ENCODE measurements at regions not wholly inside any gene's neighbourhood (a gene's known extent, or its start where the extent isn't known, plus 50 kb on each side); places are given as distances from the start of the nearest gene placed in this dataset.

DNA sequence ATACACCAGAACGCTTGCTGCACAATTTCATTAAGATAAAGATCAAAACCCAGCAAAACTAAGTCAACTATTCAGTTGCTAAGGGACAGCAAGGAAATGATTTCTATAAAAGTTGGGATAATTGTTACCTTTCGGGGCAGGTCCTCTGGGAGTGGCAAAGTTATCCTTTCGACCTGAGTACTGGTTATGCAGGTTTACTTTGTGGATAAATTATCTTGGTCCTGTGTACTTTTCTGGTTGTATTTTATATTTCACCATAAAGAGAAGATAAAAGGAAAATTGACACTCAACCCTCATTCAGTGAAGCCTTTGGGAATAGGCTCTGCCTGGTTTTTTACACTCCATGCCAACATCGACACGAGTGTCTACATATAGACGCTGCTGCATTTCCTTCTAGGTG lies 146.5 kb downstream of the SYK start:
- DNase-seq (ENCODE audit: low read depth, low spot score) = no peak

DNA sequence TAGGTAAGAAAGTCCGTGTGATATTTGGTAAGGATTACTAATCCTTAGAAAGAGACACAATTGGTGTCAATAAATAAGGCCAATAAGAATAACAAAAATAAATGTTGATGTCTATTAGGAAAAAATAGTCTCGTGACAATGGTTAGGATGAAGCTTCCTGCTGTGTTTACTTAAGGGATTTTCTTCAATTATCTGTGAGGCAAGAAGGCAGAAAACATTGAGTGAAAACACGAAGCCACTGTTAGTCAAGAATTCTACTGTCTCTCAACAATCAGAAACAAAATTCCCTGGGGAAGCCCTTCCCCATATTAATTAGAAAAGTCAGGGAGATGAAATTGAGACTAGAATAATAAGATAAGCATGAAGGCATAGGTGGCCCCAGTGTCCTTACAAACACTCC lies 149.0 kb downstream of the SYK start:
- no peak for DNase-seq (ENCODE audit: low read depth, low spot score)

DNA sequence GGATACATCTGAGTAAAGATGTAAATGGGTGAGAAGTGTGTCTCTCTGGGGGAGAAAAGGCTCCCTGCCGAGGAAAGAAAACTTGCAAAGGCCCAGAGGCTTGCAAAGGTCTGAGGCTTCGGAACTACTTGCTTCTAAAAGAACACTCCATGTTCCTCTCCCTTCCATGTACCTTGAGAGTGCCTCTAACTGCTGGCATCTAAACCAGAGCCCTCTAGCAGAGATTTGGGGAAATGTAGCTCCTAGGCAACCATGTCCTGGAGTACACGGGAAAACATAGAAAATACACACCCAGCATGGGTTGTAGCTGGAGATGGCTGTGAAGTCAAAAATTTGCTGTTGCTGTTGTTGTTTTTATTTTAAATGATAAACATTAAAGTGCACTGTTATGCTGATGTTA lies 151.6 kb downstream of the SYK start:
- DNase-seq (ENCODE audit: low read depth, low spot score) = no peak

DNA sequence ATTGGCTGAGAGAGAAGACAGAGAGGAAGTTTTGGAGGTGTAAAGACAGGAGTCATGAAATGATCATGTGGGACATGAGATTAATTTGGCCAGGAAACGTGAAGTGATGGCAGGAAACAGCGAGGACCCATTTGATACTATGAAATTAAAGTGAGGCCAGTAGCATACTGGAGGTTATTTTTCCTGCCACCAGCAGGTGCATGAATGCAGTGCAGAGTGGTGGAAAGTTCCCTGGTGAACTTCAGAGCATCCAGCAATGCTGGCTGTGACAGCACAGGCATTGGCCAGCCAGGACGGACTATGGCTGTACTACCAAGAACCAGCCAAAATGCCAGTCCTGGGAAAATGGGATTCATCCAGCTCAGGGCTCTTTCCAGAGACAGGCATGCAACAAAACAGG lies 152.2 kb downstream of the SYK start:
- no peak for DNase-seq (ENCODE audit: low read depth, low spot score)

DNA sequence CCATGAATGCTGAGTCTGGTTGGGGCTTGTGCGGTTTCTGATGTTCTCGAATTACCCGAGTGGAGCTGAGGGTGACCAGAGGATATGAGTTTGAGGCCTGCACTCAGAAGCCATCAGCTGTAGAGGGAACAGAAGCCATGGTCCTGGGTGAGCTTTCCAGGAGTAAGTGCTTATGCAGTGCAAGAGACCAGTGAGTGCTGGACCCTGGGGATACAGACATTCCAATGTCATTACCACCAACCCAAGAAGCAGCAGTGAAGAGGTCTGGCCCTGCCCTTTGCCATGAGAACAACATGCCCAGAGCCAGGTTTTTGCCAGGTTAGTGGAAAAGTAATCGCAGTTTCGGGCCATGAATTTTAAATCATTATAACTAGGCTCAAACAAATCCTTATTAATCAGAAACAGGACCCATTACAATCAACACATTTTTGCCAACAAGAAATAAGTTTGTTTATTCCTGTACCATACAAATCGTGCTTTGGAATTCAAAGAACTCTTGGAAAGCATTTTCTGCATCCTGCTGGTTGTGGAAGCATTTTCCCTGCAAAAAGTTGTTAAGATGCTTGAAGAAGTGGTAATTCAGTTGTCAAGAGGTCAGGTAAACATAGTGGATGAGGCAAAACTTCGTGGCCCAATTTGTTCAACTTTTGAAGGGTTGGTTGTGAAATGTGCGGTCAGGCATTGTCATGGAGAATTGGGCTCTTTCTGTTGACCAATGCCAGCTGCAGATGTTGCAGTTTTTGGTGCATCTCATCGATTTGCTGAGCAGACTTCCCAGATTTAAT lies 154.6 kb downstream of the SYK start:
- DNase-seq (ENCODE audit: low read depth, low spot score) = no peak

DNA sequence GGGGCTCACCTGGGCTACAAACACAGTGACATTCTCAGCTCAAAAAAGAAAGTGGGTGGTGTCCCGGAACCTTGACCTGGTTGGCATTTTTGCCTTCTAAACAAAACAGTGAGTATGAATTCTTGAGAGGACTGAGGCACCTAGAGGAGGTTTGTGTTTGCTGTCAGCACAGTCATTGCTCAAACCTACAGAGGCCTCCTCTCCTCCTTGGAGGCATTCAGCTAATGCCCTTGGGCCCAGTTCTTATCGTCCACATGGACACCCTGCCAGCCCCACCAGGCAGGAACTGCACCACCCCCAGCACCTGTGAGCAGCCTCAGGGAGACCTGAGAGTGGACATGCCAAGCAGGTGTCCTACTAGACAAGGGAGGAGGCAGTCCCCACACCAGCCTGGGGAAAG lies 156.7 kb downstream of the SYK start:
- no peak for DNase-seq (ENCODE audit: low read depth, low spot score)

DNA sequence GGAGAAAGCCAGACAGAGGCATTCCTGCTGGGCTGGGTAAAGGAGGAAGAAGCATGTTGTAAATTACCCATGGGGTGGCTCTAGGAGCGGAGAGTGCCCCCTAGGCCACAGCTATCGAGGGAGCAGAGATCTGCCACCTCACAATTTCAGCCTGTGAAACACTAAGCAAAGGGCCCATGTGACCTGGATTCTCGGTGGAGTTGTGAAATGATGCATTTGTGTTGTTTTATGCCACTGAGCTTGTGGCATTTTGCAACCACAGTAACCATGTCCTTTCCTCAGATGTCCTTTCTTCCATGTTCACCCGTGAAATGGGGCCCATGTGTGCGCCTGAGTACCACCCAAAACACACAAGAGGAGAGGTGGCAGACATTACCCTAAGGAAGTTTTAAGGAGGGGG lies 159.3 kb downstream of the SYK start:
- no peak for DNase-seq (ENCODE audit: low read depth, low spot score)

DNA sequence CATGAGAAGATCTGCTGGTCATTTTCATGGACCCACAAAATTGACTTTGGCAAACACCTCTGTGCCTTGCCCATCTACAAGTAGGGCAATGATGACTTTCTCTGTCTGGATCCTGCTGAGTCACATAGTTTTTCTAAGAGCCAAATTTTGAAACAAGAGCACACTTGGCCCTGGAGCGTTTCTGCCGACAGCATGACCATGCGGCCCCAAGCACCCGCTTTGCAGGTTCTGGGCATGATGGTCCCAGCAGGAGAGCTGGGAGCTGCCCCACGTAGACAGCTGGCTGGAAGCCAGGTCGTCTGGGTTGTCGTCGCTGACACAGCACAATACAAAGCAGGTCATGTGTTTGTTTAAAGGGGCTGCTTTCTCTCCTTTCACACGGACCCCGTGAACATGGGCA lies 159.8 kb downstream of the SYK start:
- no peak for DNase-seq (ENCODE audit: low read depth, low spot score)

DNA sequence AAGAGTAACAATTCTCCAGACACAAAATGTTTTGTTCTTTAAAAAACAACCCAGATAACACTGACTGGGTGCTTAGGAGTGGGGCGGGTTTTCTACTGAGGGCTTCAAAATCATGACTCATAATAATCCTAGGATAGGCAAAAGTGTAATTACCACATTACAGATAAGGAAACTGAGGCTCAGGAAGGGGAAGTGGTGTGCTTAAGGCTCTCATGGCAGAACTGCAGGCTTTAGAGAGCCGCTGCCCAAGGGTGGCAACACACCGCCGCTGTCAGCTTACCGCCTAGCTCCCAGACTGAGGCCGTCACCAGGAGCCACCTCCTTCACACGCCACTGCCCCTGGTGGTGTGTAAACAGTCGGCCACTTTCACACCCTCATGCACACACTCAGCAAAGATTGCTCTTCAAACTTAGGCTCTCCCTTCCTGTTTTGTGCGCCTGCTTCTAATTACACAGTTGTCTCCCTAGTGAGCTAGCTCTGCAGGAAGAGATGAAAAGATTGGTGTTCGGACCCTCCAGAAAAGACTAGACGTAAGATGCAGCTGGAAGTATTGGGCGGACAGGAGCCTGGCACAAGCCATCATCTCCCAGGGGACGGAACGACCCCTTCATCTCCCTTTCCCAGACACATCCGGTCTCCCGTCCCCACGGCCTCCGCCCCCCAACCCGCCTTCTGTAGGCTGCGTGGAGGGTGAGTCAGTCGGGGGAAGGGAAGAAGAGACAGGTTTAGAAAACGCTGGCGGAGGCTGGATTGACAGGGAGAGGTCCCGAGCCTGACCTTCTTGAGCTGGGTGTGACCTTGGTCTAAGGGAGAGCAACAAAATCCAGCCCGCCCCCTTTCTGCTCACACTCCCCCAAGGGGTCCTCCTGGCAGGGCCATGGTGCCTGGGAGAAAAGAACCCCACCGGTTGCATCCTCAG lies 162.7 kb downstream of the SYK start:
- DNase-seq (ENCODE audit: low read depth, low spot score) = no peak

DNA sequence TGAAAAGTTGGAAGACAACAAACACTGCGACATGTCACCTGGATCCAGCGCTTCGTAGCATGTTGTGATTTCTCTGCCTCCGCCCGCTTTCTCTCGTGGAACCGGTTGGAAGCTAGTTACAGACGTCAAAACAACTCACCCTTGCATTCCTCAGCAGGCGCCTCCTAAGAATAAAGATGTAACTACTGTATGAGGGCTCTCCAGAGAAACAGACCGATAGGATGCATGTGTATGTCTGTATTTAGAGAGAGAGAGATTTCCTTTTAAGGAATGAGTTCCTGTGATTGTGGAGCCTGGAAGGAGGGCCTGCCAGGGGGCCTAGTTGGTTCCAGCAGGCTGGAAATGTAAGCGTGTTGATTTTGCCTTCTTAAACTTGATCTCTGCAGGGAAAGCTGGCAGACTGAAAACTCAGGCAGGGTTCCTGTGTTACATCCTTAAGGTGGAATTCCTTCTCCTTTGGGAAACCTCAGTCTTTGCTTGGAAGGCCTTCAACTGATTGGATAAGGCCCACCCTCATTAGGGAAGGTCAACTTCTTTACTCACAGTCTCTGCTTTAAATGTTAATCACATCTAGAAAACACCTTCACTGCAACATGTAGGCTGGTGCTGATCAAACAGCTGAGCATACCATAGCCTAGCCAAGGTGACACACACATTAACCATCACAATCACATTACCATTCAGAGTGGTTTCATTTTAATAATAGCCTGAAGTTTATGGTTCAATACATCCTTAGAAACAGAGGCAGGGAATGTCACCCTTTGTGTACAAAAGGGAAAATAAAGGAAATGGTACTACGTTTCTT lies 163.8 kb downstream of the SYK start:
- DNase-seq (ENCODE audit: low read depth, low spot score) = no peak

DNA sequence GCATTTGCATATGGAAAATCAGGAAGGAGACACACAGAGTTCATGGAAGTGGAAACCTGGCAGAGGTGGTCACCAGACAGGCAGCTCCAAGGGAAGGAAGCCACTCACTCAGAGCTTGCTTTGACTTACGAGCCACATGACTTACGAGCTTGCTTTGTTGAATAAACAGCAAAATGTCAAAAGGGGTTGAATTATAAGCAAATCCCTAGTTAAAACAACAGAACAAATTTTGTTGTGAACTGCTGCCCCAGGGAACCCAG lies 164.3 kb downstream of the SYK start:
- DNase-seq (ENCODE audit: low read depth, low spot score) = no peak

DNA sequence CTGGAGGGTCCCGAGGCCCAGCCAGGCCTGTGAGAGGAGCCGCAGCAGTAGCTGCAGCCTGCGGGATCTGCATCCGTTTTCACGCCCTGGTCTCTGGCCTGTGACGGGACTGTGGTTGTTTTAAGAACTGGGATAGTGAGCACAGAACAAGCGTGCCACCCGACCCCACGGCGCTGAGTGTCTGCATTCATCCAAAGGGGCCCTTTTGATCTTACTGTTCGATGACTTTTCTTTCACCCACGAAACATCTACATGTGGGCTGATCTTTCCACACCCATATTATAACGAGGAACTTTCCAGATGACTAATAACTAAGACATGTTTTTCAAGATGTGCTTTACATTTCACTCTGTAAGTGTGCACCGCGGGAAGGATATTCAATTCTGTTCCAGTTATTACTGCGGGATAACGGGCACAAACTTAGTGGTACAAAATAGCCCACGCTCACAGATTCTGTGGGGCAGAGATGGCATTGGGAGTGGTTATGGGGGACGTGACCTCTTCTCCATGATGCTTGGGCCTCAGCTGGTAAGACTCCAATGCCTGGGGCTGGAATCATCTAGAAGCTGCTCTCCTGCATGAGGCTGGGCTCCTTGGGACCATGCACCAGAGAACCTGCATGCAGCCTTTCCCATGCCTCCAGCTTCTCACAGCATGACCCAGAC lies 165.0 kb downstream of the SYK start:
- DNase-seq (ENCODE audit: low read depth, low spot score) = no peak

DNA sequence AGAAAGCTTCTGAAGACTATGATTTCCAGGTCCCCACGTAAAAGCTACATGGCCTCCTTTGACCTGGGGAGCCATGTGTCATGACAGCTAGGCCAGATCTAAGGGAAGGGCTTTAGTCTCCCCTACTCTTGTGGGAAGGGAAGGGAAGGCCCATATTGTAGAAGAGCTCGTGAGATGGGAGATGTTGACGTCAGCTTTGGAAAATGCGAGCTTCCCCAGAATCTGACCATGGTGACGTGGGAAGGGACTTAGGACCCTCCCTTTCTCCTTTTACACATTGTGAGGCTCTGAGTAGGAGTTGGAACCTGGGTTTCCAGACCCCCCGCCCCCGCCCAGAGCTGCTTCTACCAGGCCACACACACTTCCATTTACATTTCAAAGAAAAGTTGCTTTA lies 165.5 kb downstream of the SYK start:
- DNase-seq (ENCODE audit: low read depth, low spot score) = no peak

DNA sequence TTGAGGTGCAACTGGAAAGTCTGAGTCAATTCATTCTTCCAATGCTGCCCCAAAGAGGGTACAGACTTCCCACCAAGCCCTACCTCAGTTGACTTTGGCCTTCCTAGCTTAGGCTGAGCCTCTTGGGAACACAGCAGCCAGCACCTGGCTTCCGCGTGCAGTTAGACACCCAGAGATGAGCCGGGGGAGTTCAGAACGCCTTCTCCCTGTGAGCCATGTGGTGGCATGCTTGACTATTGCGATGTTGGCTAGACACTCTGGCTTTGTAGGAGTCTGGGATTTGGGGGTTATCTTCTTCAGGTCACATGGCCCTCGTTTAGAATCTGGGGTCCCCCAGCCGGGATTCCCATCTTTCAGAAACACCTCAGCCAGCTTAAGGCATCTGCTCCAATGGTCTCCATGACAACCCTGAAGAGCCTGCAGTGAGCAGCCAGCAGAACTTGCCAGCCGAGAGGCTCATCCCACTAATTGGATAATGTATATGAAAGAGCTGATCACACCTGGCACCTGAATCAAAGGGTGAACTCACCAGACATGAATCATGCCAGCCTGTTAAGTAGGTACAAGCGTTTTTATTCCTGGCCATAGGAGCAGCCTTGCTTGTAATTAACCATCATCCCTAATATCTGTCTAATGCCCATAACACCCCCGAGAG lies 167.5 kb downstream of the SYK start:
- no peak for DNase-seq (ENCODE audit: low read depth, low spot score)

DNA sequence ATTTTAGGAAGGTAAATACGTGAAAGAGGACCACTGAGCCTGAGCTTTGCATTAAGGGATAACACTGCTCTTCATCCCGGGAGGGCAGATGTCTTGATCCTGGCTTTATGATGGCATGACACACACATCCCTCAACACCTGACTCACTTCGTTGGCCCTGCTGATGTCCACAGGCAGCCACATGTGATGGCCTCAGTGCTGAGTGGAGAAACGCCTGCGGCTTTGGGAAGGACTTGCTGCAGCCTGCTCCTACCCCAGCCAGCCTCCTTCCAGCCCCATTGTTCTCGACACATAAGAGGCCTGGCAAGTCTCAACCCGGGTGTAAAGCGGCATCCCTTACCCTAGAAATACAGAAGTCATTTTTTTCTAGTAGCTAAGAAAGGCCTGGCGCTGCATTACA lies 169.0 kb downstream of the SYK start:
- DNase-seq (ENCODE audit: low read depth, low spot score) = no peak

DNA sequence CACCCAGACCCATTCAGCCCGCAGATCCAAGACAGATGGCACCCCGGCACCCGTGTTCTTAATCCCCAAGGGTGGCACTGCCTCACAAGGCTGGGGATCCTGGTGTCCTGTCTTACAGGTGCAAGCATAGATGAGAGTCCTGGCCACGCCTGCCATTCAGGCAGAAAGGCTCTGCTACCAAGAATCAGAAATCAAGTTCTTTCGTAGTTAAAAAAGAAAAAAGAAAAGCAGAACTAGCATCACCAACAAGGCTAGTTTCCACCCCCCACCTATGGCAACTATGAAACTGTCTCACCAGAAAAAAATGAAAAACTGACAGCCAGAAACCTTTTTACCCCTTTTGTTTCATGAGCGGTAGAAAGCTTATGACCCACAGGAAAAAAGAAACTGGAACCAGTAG lies 170.4 kb downstream of the SYK start:
- no peak for DNase-seq (ENCODE audit: low read depth, low spot score)

DNA sequence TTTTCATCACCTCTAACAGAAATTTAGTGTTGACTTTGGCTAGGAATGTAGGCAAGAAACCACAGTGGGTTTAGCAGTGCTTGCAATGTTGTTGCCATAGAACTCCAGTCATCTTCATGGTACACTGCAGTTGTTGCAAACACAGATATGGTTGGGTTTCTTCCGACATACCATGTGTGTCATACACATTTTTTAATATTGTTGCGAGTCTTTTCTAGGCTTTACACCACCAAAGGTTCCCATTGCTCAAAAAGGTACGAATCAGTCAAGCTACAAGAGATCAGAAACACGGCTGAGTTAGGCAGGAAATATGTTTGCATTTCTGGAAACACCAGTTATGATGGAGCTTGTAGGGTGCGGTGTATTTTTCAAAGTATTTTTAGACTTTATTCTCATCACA lies 172.4 kb downstream of the SYK start:
- DNase-seq (ENCODE audit: low read depth, low spot score) = no peak

DNA sequence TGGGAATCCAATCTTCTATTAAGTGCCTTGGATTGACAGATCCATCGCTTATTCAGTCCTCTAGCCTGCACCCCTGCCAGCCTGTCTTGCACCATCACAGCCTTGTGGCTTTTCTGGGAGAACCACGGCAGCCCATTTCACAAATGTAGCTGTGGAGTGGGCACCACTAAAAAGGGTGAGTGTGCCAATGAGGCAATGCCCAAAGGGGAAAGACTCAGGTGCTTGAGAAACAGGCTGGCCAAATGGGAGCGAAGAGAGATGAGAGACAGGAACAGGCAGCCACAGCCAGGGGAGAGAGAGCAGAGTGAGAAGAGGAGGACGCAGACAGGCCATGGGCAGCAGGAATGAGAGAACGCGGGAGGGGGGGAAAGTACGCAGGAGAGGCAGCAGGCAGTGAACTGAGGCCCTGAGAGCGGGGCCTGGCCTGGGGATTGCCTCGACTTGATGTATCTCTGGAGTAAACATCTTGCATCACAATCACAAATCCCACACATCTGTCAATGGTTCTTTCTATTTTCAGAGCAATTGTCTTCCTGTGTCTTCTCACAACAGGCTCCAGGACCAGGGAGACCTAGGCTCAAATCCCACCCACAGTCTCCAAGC lies 173.1 kb downstream of the SYK start:
- DNase-seq (ENCODE audit: low read depth, low spot score) = no peak

DNA sequence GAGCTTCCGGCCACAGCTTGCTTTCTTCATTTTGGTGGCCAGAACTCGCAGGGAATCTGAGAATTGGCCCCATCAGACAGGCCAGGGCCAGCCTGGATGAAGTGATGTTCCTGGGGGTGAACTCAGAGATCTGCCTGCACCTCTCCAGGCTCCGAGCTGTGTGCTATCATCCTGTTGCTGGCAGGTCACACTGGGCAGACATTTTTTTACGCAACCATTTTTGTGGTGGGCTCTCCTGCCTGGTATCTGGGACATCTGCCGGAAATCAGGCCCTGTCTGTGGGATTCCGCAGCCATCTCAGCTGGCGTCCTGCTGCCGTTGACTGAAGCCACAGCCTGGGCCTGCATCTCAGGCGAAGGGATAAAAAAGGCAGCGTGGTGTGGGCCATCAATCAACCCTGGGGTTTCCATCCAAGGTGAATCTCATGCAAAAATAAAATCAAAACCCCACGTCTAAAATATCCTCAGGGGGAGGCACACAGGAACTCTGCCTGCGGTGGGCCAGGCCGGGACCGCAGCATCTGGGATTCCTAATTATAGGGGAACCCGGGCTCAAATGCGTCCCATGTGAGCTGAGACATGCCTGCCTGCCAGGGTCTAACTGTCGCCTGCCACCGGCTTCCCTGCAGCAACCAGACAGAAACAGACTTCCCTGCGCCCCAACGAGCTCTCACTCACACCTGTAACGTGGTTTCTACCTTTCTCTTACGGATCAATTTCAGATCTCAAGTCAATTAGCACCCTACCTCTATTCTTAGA lies 174.3 kb downstream of the SYK start:
- no peak for DNase-seq (ENCODE audit: low read depth, low spot score)

DNA sequence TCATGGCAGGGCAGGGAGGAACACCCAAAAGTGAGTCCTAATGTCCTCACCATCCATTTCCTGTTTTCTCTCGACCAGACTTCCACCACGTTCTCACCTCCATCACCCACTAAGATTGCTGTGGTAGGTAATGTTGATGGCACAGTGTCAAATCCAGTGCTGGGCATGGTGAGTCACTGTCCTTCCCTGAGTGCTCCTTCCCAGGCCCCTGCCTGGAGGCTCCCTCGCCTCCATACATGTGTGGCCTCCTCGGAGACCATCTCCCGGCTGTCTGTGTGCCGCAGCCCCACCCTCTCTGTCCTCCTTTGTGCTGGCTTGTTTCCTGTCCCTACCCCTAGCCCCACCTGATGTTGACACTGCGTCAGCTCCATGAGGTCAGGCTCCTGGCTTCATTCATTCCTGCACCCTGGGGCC lies 177.5 kb downstream of the SYK start:
- DNase-seq (ENCODE audit: low read depth, low spot score) = no peak

Measured in iPS DF 19.7 (cell line).